ENCODE measurements at regions not wholly inside any gene's neighbourhood (a gene's known extent, or its start where the extent isn't known, plus 50 kb on each side); places are given as distances from the start of the nearest gene placed in this dataset.

DNA sequence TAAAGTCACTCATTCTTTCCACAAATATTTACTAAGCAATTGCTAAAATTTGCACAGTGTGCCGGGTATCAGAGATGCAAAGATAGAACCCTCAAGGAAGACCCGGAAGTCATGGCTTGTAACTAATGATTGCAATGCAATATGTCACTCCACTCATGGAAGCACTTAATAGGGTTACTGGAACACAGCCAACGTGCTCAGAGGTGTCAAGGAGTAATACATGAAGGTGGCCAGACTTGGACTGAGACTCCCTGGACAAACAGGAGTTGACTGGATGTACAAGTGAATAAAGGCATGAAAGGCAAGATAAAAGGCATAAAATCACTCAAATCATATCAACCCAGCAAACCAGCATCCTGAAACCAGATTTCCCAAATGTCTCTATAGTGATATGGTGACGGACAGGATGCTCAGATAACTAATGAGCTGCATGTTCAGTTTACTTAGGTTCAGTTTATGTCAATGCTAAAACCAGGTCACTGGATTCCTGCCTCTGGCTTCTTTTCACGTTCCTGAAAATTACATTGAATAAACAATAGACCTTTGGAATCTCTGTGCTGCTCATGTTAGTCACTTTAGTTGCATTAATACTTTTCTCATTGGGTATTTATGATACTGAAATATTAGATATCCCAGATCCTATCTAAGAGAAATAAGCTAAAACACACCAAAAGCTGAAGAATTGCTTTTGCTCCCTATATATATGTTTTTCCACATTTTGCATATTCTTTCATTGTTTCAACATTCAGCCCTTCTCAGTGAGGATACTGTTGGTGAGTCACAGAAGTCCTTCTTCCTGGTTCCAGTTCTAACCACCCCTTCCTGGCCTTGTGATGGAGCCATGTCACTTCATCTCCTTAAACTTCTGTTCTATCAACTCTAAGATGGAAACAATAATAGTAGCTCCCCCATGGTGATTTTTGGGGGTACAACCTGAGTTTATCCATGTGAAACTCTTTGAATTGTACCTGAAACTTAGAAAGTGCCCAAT is 688.9 kb upstream of the ID2 start:
- DNase-seq = no peak

GRCh38 chr2:7994397-7994951 is 687.4 kb upstream of the ID2 start:
- no peak for DNase-seq

- DNase-seq = no peak
Measured at GRCh38 chr2:7997279-7997678, 684.6 kb upstream of the ID2 start.

GRCh38 chr2:7999683-8000476 is 682.0 kb upstream of the ID2 start:
- DNase-seq = no peak

GRCh38 chr2:8000870-8001269 is 681.0 kb upstream of the ID2 start:
- DNase-seq = peak; percentile 28

DNA sequence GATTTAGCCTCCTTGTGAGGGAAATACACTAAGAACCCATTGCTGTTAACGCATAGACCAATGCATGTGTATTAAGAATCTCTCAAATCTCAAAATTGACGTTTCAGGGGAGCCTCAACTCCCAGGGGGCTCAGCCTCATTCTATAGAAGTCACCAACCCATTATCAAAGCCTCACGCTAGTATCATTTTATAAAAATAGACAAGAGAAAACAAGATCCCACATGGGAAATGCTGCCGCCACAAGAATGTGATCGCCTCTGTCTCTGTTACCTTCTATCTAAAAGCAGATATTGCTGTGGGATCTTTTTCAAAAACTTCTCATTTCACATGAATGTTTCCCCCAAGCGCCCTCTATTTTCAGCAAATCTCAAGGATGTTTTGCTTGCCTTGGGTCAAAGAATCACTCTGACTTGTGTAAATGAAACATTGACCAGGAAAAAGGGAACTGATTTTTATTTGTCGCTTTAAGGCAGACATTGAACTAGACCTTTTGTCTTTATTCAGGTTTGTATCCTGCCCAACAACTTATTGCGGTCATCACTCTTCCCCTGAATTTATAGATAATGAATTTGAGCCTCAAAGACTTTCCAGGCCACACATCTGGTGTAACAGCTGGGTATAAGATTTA is 679.0 kb upstream of the ID2 start:
- no peak for DNase-seq

GRCh38 chr2:8003462-8004075 is 678.3 kb upstream of the ID2 start:
- DNase-seq = no peak

DNA sequence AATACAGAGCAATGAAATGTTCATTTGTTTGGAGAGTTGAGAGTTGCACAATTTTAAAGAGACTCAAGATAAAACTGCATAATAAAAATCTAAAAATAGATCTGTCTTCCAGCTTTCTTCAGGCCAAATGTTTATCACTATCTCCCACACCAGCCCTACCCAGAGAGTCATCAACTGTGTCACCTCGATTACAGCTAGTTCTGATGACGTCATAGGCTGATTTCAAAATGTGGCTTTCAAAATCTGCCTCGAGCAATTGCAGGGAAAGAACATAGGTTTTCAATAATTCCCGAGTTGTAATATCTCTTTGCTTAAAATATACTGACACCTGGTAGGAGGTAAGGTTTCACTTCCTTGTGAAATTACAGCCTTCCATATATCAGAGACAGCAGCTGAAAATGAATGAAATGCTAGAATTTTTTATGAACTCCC is 677.6 kb upstream of the ID2 start:
- no peak for DNase-seq

DNA sequence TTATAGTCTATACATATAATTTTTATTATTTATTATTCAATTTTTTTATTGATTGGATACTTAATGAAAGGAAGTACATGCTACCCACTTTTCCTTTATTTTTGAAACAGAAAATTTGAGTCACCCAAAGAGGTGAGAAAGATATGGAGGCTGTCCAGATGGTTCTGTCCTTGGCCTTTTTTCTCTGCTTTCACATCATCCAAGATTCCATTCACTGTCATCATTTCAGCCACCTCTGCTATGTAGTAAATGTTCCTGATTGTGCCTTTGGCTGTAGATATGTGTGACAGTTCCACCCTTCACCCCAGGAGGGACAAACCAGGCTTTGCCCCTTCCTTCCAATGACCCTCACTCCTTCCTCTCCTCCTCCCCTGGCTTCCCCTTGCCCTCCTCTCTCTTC is 675.7 kb upstream of the ID2 start:
- no peak for DNase-seq

- DNase-seq = no peak
Measured at GRCh38 chr2:8006626-8007025, 675.2 kb upstream of the ID2 start.

GRCh38 chr2:8009010-8009597 is 672.8 kb upstream of the ID2 start:
- DNase-seq = no peak

DNA sequence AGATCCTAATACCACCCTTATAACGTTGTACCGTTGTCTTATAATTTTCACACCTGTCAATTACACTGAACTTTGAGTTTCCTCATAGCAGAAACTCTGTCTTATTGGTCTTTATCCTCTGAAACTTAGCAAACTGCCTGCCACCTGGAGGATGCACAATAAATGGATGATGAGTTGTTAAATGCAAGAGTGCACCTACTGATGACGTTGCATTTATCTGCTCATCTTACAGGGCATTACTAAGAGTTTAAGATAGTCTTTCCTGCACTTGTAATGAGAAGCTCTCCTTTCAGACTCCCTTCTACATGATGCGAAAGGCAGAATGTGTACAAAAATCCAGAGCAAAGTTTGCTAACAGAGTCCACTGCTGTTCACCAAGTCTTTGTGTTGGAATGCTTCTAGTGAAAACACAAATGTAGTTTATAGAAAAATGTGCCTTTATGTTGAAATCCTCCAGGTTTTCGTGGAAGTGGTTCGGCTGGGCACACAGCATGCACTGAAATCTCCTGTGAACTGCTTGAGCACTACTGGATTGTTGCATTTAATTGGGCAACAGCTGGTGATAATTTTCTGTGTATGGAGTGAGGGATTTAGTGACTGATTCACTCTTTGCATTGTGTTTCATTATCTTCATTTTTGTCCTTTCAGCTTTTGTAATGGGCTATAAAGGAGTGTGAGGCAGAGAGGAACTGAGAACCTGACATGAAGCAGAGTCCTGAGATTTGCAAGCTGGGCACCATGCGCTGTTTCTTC is 665.8 kb upstream of the ID2 start:
- no peak for DNase-seq

- no peak for DNase-seq
Measured at GRCh38 chr2:8016688-8017087, 665.2 kb upstream of the ID2 start.

DNA sequence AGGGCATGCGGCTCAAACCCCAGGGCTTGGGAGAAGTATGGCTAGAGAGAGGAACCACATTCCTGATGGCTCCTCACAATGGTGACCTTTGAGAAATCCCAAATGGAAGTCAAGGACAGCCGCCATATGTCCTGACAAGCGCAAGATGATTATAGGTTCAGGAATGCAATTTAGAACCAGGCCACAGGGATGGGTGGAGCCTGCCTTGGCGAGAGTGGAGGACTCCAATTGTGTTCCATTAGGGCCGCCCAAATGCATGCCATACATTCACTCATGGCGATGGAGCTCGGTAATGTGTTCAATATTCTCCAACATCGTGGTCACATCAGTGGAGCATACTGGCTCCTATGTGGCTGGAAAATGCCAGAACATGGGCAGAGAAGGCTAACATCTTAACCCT is 662.9 kb upstream of the ID2 start:
- no peak for DNase-seq

DNA sequence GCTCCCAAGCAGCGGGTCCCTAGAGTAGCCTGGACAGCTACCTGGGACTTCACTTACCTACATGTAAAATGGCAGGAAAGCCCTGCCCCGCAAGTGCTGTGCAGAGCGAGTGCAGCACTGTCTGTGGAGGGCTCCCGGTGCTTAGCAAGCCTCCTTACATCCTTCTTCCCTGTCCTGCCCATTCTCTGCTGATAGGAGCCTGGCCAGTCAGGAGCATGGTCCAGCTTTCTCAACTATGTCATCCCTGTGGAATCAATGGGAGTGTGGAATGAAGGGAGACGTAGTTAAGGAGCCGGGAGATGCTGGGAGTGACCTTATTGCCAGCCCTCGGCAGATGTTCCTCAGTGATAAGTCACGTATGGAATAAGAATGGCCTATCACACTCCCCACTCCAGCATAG is 661.9 kb upstream of the ID2 start:
- DNase-seq = no peak

DNA sequence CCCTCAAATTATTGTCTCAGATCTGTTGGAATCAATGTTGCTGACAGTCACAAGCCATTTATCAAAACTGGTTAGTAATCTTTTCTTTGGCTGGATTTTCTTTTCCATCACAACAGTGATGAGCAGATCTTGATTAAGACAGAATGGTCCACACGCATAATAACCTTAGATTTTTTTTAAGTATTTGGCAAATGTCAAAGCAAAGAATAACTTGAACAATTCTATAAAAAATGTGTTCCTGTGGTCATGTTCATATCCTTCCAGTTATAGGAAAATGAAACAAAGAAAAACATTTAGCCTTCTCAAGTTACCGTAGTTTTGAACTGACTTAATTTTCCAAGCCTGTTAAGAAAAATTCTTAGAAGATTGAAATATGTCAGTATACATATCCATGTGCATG is 659.9 kb upstream of the ID2 start:
- no peak for DNase-seq

DNA sequence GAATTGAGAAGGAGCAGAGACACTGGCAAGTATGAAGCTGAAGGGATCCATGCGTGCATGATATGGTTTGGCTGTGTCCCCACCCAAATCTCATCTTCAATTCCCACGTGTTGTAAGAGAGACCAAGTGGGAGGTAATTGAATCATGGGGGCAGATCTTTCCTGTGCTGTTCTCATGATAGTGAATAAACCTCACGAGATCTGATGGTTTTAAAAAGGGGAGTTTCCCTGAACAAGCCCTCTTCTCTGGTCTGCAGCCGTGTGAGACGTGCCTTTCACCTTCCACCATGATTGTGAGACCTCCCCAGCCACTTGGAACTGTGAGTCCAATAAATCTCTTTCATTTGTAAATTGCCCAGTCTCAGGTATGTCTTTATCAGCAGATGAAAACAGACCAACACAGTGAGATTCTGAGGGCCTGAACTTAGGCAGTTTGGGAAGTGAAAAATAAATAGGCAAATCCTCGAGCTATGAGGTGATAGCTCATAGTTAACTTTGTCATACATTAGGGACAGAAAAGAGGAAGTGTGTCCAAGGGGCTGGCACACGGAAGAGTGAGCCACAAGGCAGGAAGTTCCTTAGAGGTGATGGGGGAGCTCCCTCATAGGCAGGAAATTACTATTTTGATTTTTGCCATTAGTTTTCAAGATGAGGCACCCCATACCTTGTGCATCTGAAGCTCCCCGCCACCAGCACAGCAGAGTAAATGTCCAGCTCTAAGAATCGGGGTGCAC is 658.8 kb upstream of the ID2 start:
- peak; percentile 9 for DNase-seq

GRCh38 chr2:8024506-8024905 is 657.4 kb upstream of the ID2 start:
- DNase-seq = no peak

GRCh38 chr2:8026381-8026780 is 655.5 kb upstream of the ID2 start:
- no peak for DNase-seq

DNA sequence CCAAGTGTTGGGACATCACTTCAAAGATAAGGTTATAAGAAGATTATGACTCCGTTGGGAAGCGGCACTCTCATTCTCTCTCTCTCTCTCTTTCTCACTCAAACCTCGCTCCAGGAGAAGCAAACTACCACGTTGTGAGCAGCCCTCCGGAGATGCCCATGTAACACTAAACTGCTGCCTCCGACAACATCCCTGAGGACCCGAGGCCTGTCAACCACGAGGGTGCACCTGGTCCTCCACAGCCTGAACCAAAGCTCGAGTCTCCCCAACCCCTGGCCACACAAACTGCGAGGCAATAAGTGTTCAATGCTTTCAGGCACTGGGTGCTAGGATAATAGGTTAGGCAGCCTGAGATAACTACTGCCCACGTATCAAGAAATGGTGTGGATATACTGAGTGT is 654.5 kb upstream of the ID2 start:
- no peak for DNase-seq

- DNase-seq = no peak
Measured at GRCh38 chr2:8028036-8028435, 653.8 kb upstream of the ID2 start.
